GM18907 (cell line): ENCODE measurements at regions not wholly inside any gene's neighbourhood (a gene's known extent, or its start where the extent isn't known, plus 50 kb on each side); places are given as distances from the start of the nearest gene placed in this dataset.

ENCODE experiments used
- ATAC-seq: cut with Tn5 transposase; IDR thresholded peaks from one replicate; pipeline ENCODE4 v1.9.1; 2021; ENCODE audit warnings: mild to moderate bottlenecking, moderate library complexity; ENCODE audit not compliant: unreplicated experiment

DNA sequence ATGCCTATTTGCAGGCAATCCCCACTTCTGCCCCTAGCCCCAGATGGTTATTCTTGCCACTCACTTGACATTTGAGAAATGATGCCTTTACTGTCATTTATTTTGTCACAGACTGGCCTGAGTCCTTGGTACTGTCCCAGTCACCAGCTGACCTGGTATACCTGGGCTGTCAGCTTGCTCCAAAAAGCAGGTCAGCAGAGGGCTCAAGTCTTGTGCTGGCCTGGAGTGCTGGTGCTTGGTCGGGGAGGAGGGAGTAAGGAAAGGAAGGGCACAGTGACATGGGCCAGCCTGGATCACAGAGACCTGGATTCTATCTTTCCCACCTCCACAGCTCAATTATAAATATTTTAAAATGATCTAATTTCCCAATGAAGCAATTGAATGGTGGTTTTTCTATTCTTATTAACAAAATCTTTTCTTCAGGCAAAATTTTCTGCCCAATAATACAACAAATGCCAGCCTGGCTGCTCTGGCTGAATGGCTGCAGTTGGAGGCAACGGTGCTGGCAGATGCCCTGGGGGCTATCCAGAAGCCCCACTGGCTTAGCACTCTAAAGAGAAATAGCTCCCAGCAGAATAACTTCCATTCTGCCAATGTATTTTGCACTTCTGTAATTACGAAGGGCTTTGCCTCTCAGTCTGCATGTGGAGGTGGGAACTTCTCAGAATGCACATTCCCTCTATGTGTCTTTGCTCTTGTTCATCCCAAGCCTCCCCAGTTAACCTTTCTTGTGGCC, 160.6 kb downstream of the GADD45G start:
- no peak for ATAC-seq

DNA sequence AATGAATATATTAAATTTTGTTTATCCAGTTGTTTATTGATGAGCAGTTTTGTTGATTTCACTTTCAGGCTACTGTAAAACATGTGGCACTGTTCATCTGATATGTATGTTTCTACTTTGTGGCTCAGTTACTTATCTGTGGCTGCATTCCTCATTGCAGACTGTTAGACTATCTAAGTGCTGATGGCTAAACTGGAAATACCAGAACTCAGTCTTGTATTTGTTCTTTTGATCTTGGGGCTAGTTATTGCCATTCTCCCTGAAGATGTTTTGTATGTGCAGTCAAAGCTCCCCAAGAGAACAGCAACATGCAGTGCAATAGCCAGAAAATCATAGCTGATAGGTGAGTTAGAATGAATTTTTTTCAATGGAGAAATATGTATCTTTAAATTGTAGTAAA, 162.2 kb downstream of the GADD45G start:
- no peak for ATAC-seq

DNA sequence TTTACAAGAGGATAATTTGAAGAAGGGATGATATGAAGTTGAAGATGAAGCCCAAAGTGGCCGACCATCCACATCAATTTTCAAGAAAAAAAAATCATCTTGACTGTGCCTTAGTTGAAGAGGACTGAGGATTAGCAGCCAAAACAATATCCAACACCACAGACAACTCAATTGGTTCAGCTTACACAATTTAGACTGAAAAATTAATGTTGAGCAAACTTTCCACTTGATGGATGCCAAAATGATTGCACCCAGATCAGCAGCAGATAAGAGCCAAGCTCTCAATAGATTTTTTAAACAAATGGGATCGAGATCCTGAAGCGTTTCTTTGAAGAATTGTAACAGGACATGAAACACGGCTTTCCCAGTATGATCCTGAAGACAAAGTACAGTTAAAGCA, 163.2 kb downstream of the GADD45G start:
- no peak for ATAC-seq

DNA sequence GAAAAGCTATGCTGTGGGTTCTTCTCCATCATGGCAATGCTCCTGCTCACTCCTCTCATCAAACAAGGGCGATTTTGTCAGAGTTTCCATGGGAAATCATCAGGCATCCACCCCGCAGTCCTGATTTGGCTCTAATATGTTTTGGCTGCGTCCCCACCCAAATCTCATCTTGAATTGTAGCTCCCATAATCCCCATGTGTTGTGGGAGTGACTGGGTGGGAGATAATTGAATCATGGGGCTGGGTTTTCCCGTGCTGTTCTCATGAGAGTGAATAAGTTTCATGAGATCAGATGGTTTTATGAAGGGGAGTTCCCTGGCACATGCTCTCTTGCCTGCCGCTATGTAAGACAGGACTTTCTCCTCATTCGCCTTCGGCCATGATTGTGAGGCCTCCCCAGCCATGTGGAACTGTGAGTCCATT, 163.8 kb downstream of the GADD45G start:
- ATAC-seq, result no peak

DNA sequence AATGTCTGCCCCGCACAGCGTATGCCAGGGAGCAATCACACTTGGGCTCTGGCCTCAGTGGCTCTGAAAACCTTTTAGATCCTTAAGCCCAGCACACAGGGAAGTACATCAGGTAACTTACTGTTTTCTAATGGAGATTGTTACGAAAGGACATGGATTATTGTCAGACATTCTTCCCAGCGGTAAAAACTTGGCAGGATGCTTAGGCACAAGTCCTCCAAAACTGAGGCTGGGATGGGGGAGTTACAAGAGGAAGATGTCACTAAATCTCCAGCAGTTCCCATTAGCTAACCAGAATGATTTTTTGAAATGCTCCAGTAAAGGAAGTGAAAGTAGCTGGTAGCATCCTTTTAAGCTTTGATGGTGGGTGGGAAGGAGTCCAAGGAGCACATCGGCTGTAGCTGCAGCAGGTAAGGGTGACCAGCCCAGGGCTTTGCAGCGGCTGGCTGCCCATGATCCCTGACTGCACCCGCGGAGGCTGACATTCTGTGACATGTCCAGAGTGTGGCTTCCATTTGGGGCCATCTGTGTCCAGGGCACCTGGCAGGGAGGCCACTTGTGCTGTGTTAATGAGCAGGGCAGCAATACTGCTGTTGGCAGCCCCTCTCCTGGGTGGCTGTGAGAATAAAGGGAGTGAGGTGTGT, 165.8 kb downstream of the GADD45G start:
- no peak for ATAC-seq

DNA sequence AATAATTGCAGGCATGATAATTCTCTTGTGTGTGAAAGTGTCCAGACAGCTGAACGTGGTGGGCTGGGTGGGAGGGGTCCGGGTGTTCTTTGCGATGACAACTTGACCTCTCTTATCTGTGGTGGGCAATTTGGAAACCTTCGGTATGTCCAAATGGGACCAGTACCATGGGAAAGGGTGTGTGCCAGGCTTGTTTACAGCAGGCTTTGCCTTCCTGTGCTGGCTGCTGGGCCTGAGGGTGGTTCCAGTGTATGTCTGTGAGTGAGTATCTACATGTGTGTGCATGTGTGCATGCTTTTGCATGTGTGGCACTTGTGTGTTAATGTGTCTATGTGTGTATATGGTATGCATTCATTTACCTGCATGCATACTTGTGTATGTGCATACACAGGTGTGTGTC, 166.4 kb downstream of the GADD45G start:
- ATAC-seq, result no peak

DNA sequence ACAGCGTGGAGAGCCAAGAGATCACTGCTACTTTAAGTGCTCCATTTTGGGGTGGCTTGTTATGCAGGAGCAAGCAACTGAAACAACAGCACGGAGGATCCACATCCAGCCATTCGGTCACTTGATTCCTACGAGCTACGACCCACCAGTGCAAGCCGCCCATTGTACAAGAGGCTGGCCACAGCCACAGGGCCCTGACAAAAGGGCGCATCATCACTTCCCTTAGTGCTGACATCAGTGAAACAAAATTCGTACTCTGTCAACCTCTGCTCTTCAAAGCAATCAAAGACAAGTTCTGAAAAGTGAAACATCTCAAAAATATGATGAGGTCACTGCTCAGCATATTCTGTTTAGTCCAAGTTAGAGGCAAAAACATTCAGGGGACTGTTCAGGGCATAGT, 168.4 kb downstream of the GADD45G start:
- no peak for ATAC-seq

DNA sequence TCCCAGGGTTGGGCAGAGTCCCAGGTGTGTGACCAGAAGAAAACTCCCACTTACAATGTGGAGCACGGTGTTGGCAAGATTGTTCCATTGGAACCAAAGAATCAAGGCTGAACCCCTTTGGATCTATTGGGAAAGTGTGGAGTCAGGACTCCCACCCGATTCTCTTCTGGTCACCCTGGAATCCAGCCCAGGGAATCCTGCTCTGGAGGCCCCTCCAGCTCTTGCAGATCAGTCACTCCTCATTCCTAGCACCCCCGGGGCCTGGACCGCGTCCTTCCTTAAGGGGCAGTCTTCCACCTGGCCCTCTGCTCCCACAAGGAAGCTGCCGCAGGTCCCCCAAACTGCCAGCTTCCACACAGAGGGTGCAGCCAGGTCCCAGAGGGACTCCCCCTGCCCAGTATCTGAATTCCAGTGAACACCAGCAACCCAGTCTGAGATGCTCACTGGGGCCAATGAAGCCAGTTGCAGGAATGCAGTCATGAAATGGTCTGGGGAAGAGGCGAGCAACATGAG, 170.1 kb downstream of the GADD45G start:
- no peak for ATAC-seq

DNA sequence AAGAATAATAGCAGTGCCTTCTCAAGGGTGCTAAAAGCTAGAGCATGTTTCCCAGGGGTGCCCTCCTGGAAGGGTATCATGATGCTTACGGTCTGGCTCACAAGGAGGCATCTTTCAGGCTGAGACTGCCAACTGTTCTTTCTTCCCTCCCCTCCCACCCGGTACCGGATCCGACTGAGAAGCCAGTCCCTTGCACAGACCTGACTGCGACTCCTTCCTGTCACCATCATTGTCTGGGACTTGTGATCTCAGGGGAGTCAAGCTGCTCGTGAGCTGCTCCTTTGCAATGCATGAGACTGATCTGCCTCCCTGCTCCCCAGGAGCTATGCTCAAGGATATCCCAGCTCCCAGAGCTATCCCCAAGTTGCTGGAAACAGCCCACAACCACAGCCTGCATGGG, 170.8 kb downstream of the GADD45G start:
- no peak for ATAC-seq

DNA sequence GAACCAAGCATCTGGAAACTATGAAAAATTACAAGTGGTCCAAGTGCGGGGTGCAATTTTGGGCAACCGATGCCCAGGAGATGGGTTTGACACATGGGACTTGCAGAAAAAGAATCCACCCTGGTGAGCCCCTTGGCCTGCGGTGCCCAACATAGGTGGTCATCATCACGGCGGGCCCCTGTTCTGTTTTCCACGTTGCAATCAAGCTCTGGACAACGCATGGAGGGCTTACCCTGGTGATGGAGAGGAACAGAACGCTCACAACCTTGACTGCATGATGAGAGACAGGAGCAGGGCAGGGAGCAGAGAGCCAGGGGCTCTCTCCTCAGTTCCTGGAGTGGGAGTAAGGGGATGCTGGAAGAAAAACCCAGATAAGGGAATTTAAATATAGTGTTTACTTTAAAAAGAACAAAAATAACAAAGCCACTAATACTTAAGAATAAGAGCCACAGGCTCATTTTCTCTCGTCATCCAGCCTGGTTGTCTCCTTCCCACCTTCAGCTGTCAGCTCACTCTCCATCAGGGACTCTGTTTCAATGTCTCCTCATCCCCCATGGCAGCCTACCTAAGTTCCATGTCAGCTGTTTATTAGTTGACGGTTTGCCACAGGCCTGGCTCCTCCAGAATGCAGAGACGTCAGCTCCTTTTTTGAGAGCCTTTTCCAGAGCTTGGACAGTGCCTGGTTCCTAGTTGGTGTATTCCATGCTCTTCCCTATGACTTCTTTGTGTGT, 172.1 kb downstream of the GADD45G start:
- ATAC-seq, result no peak

DNA sequence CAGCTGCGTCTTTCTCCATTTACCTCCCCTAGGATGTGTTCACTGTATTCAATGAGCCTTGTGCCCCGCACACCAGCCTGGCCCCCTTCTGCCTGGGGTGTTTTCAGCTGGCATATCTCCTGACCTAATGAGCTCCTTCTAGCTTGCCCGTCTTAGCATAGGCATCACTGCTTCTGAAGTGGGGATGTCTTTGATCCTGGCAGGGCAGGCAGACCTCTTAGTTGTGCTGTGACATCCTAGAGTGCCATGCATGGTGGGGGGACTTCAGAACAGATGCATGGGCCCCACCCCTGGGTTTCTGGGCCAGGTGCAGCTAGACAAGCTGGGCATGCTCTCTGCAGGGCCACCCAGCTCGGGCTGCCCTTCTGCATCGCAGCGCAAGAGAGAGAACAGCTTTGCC, 172.7 kb downstream of the GADD45G start:
- no peak for ATAC-seq

DNA sequence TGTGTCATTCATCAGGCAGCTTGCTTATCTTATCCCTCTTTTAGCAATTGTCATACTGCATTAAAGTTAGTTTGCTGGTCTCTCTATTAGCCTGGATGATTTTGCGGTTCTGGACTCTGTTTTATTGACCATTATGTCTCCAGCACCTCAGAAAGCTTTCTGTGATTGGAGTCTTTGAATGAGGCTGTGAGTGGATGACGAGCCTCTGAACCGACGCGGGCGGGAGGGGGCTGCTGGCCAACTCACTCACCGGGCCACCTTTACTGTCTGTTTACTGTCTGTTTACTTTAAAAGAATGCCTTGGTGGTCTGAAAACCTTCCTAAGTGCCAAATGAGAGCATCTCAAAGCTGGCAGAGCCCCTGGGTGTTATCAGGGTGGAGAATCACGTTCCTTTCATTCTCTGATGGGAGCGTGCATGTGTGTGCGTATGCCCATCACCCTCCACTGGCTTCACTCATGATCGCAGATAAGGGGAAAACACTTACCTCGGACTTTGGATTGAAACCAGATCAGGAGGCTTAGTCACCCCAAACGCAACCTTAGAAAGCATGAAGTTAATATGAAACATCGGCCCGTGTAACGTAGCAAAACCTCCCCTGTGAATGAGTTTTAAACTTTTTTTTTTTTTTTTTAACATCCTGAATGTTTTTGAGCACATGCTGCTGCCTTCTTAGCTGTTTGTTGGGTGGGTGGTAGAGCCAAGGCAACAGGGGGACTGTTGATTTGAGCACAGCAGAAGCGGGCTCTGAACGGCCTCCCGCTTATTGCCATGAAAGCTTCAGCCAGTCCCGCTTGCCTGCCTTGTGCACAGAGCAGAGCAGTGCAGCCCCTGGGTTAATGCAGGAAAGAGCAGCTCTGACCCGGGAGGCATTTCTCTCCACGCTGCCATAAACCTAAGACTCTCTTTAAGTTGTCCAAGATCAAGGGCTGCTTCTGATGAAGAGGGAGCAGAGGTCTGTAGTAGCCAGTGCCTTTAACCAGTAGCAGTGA, 173.6 kb downstream of the GADD45G start:
- ATAC-seq, result no peak

DNA sequence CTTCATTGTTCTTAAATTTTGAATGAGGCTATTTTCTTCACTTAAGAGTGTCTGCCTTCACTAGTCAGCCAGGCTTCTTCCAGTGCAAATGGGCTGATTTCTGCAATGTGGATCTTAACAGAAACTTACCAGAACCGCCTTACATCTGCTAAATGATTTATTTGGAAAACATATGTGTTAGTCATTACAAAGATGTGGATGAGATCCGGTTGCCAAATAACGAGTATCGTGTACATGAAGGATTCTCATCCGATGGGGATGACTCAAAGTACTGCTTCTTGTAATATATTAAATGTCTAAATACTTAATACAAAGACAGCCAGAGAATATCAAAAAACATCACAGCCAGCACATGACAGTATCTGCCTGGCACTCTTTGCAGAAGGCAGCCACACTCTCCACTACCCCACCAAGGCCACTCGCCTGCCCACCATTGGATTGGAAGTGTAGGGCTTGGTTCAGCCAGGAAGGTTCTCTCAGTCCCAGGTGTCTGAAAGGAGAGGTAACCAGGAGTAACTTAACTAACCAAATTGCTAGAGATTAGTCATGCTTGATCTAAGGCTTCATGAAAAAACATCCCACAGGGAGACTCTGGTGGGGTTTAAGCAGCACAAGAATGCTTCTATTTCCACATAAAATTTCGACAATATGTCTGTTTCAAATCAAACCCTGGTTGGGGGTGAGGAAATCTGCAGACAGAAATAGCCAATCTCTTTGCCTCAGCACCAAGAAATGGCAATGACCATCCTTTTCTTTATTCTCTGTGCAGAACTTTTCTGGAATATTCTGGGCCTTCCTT, 174.8 kb downstream of the GADD45G start:
- no peak for ATAC-seq

DNA sequence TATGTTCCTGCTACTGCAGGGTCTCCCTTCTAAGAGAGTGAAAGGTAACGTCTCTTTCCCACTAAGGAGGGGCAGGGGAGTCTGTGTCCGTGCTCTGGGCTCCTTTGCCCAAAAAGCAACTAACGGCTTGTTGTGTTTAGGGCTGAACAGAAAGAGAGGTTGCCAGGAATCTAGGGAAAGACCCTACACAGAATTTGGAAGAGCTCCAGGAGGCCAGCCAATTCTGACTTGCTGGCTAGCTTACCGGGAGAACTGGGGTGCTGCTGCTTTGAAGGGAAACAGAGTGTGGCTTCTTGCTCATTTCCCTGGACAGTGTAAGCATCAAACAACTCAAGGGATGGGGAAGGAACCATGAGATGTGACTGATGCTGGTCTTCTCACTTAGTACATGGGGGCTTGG, 176.1 kb downstream of the GADD45G start:
- no peak for ATAC-seq

DNA sequence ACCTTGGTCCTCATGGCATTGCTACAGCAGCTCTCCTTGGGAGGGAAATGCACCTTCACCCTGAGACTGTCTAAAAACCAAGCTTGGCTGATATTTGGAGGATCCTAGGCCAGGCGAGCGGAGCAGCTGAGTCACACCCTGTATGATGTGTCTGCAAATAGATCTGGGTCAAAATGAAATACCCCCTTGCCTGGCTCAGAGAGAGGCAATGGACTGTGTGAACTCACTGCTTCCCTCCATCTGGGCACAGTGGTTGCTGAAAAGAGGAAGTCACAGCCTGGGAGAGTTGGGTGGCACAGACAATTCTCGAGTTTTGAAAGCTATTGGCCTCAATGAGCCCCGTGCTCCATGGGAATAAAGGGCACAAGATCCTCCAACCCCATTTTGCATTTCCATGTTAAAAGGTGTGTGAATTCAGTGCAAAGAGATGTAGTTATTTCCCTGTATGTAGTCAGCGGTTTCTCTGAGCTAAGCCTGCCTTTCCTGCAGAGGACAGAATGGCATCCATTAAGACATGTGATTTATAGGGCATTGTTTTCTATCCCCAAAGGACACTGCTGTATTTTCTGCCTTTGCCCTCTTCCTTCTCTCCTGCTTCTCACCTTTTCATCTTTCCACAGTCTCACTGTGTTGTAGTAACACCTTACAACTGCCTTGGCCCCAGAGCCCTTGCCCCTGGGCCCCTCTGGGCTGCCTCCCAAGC, 177.2 kb downstream of the GADD45G start:
- ATAC-seq, result peak; percentile 94

DNA sequence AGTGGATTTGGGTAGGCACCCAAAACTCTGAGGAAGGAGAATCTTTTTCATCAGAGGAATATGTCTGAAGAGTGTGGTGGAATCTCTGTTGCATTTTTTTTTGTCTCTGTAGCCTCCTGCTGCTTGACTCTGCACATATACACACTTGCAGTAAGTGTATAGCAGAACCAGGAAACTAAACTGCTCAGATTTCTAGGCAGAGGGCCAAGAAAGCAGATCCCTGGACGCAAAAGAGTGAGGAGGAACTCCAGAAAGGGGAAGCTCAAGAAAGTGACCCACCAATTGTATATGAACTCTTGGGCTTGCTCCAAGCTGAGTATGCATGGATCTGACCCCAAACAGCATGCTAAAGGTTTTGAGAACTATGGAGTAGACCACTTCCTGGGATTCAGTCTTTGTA, 181.8 kb downstream of the GADD45G start:
- ATAC-seq, result no peak

DNA sequence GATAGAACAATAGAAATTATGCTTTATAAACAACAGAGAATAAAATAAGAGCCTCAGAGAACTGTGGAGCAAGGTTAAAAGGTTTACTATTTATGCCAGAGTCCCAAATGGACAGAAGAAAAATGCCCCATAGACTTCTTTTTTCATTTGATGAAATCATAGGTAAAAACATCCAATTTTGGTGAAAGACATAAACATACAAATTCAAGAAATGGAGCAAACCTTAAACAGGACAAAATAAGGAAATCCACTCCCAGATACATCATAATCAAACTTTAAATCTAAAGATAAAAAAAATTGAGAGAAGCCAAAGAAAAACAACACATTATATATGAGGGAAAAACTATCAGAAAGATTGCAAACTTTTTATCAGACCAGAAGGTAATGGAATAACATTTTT, 182.8 kb downstream of the GADD45G start:
- ATAC-seq, result no peak

DNA sequence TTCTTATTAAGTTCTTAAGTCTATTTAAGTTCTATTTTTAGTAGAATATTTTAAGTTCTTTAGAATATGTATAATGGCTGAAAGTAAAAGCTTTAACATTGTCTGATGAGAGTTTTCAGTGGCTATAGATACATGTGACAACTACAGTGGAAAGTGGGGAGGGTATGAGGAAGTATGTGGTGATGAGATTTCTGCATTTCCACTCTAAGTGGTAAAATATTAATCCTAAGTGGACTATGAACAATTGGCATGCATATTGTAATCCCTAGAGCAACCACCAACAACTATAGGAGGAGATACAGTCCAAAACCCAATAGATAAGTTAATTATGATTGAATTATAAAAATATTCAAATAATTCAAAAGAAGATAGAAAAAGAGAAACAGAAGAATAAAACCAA, 183.6 kb downstream of the GADD45G start:
- ATAC-seq, result no peak

DNA sequence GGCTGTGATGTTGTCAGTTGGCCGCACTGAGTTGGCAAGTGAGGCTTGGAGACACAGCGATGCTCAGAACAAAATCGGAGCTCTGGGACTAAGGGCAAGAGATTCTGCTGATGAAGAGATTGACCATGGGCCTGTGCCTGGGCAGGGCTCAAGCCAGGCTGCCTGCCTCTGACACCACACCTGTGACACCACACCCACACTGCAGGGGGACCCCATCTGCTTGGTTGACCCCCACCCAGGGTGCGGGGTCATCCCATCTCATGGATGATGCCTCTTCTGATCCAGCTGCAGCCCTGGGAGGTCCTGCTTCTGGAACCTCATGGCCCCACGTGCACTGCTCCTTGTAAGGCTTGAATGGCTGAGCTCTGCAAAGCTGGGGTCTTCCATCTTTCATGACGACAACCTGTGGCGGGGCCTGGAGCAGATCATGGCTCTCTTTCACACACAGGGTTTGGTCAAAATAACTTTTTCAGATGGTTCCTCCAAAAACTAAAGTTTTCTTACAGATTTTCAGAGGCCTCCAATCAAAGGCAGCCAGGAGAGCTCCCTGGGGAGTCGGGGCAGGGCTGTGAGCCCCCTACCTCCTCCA, 185.2 kb downstream of the GADD45G start:
- no peak for ATAC-seq
